Fibroblast of pulmonary artery (primary cell): ENCODE measurements at regions not wholly inside any gene's neighbourhood (a gene's known extent, or its start where the extent isn't known, plus 50 kb on each side); places are given as distances from the start of the nearest gene placed in this dataset.

ENCODE experiments used
- DNase-seq: peaks from one replicate; pipeline ENCODE4 v3.0.0-alpha.2; 2010; ENCODE audit warnings: low read depth
- H3K4me3 ChIP-seq: replicated peaks from 2 replicates; pipeline ENCODE4 v1.5.1; 2011; ENCODE audit warnings: low read depth, mild to moderate bottlenecking, control low read depth, low read length, moderate library complexity
- TF ChIP-seq, protein P1 (sequence below): IDR thresholded peaks from 2 replicates; pipeline ENCODE4 v1.5.1; 2011; ENCODE audit warnings: mild to moderate bottlenecking, control low read depth, low read length, inconsistent platforms; ENCODE audit errors: missing control alignments

DNA sequence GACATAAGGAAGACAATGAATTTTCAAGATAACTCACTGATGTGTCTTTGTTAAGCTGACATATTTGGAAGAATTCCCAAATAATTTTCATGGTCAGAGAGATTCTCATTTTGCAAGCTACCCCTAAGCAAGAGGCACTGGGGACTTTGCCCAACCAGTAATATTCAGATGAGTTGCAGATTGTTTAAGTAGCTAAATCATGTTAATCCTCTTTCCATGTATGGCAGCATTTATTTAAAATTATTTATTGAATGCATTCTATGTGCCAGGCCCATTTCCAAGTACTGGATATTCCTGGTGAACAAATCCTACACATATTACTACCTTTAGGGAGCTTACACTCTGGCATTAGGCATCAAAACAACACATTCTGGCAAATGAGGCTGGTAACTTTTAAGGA lies 56.5 kb upstream of the BACH1 start:
- no peak overlapping the region for H3K4me3 ChIP-seq
- no peak for DNase-seq
- TF ChIP-seq, protein P1, sequence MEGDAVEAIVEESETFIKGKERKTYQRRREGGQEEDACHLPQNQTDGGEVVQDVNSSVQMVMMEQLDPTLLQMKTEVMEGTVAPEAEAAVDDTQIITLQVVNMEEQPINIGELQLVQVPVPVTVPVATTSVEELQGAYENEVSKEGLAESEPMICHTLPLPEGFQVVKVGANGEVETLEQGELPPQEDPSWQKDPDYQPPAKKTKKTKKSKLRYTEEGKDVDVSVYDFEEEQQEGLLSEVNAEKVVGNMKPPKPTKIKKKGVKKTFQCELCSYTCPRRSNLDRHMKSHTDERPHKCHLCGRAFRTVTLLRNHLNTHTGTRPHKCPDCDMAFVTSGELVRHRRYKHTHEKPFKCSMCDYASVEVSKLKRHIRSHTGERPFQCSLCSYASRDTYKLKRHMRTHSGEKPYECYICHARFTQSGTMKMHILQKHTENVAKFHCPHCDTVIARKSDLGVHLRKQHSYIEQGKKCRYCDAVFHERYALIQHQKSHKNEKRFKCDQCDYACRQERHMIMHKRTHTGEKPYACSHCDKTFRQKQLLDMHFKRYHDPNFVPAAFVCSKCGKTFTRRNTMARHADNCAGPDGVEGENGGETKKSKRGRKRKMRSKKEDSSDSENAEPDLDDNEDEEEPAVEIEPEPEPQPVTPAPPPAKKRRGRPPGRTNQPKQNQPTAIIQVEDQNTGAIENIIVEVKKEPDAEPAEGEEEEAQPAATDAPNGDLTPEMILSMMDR, result no peak

DNA sequence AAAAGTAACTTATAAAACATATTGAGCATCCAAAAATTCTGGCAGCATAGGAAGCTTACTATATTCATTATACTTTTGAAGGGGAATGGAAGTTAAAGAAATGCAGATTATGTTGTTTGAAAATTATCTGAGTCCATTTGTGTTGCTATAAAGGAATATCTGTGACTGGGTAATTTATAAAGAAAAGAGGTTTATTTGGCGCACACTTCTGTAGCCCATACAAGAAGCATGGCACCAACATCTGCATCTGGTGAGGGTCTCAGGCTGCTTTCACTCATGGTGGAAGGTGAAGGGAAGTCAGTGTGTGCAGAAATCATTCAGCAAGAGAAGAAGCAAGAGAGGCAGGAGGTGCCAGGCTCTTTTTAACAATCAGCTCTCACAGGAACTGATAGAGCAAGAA lies 55.5 kb upstream of the BACH1 start:
- no peak for DNase-seq
- TF ChIP-seq, protein P1, result no peak
- H3K4me3 ChIP-seq, result no peak overlapping the region

DNA sequence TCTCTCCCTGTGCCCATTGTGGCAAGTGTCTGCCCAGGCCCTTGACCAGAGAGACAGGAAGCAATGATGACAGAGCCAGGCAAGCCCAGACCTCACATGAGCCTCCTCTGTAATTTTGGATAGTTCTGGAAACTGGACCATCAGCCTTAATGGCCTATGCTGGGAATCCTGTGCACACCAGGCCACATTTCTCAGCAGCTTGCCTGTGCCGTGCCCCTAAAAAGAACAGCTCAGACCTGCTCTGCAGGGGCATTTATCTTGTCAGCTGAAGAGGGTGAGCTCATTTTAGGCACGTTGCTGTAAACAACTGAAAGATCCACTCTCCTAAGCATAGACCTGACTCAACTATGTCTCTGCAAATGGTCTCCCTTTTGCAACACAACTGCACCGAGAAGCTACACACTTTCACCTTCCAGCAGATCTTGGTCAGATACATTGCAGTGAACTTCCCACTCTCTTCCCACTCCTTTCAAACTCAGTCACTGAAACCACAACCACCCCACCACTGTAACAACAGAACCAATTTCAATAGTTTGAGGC lies 53.5 kb upstream of the BACH1 start:
- no peak for DNase-seq
- TF ChIP-seq, protein P1, result no peak
- H3K4me3 ChIP-seq, result no peak overlapping the region

DNA sequence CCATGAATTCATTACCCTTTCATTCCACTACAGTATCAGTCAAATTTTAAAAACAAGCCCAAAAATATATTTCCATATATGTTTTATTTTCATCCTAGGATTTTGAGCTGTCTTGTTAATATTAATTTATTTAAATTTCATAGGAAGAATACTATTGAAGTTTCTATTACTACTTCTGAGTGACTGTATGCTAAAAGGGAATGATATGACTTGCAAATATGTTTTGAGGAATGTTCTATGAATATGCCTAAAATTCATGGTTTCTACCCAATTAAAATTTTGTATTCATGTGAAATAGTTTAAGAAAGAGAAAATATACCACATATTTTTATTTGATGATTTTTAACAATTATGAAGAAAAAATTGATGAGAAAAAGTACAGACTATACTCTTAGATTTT lies 52.9 kb upstream of the BACH1 start:
- no peak for DNase-seq
- no peak overlapping the region for H3K4me3 ChIP-seq
- TF ChIP-seq, protein P1, result no peak

DNA sequence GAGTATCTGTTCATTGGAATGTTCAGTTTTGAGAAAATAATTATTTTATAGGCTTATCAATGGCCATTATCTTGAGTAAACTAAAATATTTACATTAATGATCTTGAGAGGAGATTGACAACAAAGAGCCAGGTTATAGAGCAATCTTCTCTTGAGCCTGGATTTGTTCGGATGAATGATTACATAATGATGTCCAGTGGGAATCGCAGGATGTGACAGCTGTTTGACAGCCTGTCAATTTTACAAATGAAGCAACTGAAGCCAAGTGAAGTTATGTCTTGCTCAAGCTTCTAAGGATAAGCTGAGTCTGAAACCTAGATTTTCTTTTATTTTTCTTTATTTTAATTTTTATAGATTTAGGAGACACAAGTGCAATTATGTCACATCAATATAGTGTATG lies 52.1 kb upstream of the BACH1 start:
- no peak for DNase-seq
- H3K4me3 ChIP-seq, result no peak overlapping the region
- TF ChIP-seq, protein P1, result no peak

DNA sequence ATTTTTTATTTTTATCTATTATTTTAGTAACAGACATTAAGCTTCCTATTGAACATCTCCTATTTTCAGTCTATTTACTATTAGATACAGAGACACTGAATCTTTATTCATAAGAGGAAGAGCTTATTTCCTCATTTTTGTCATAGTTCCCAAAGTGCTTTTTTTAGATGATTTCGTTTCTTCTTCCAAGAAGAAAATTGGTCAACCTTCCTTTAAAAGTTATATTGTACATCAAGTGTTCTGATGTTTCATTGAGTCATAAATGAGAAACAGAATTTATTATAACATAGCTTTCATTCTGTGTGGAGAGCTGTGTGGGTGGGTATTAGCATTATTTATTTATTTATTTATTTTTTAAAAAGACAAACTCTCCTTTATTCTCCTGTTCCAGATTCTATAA lies 50.6 kb upstream of the BACH1 start:
- TF ChIP-seq, protein P1, result no peak
- DNase-seq, result no peak
- no peak overlapping the region for H3K4me3 ChIP-seq
